Loucy (cell line): ENCODE measurements at regions not wholly inside any gene's neighbourhood (a gene's known extent, or its start where the extent isn't known, plus 50 kb on each side); places are given as distances from the start of the nearest gene placed in this dataset.

ENCODE experiments used
- H2AFZ ChIP-seq: fragments of 200-600 bp; sonication (generic); 2 replicates; pipeline ENCODE4 v1.6.0; 2016; ENCODE audit warnings: antibody characterized with exemption, mild to moderate bottlenecking, low read length, moderate library complexity
- H3F3A ChIP-seq: fragments of 200-600 bp; 2 replicates; pipeline ENCODE4 v1.6.0; 2016; ENCODE audit warnings: antibody characterized with exemption, low read depth, mild to moderate bottlenecking
- H3K27me3 ChIP-seq: fragments of 200-600 bp; sonication (generic); 2 replicates; pipeline ENCODE4 v1.6.1; 2014; ENCODE audit warnings: low read length, mild to moderate bottlenecking; ENCODE audit not compliant: insufficient read depth, poor library complexity, severe bottlenecking
- H3K36me3 ChIP-seq: fragments of 200-600 bp; sonication (generic); 2 replicates; pipeline ENCODE4 v1.6.1; 2016; ENCODE audit warnings: low read length; ENCODE audit not compliant: insufficient read depth
- H3K4me1 ChIP-seq: fragments of 200-600 bp; sonication (generic); 2 replicates; pipeline ENCODE4 v1.5.1; 2014; ENCODE audit warnings: low read length, mild to moderate bottlenecking; ENCODE audit not compliant: insufficient read depth, poor library complexity, severe bottlenecking
- H3K4me2 ChIP-seq: fragments of 200-600 bp; sonication (generic); 2 replicates; pipeline ENCODE4 v1.6.0; 2014; ENCODE audit warnings: antibody characterized with exemption, low read length, low read depth, mild to moderate bottlenecking; ENCODE audit not compliant: poor library complexity, severe bottlenecking
- H3K4me3 ChIP-seq: fragments of 200-600 bp; sonication (generic); 2 replicates; pipeline ENCODE4 v1.5.1; 2014; ENCODE audit warnings: low read length, mild to moderate bottlenecking, mixed read lengths; ENCODE audit not compliant: poor library complexity, severe bottlenecking
- H3K79me2 ChIP-seq: fragments of 200-600 bp; sonication (generic); 2 replicates; pipeline ENCODE4 v1.6.1; 2014; ENCODE audit warnings: low read length; ENCODE audit not compliant: insufficient read depth
- H3K9ac ChIP-seq: fragments of 200-600 bp; sonication (generic); 2 replicates; pipeline ENCODE4 v1.6.0; 2014; ENCODE audit warnings: mild to moderate bottlenecking, low read depth, low read length, moderate library complexity; ENCODE audit not compliant: poor library complexity, severe bottlenecking
- H3K9me2 ChIP-seq: fragments of 200-600 bp; sonication (generic); replicated peaks from 2 replicates; pipeline ENCODE4 v1.6.1; 2016; ENCODE audit warnings: low read depth, low read length, mixed read lengths
- H3K9me3 ChIP-seq: fragments of 200-600 bp; sonication (generic); 2 replicates; pipeline ENCODE4 v1.6.1; 2014; ENCODE audit warnings: mild to moderate bottlenecking, antibody characterized with exemption, low read length, low read depth; ENCODE audit not compliant: insufficient read depth
- H4K20me1 ChIP-seq: fragments of 200-600 bp; sonication (generic); 2 replicates; pipeline ENCODE4 v1.6.0; 2014; ENCODE audit warnings: antibody characterized with exemption, low read length, mild to moderate bottlenecking; ENCODE audit not compliant: insufficient read depth, poor library complexity, severe bottlenecking
- EZH2phosphoT487 ChIP-seq: fragments of 200-600 bp; IDR thresholded peaks from 2 replicates; pipeline ENCODE4 v1.6.1; 2018; ENCODE audit warnings: antibody characterized with exemption, mild to moderate bottlenecking, moderate library complexity, borderline replicate concordance
- TF ChIP-seq, protein P1 (sequence below): fragments of 200-600 bp; sonication (generic); conservative IDR thresholded peaks from 2 replicates; pipeline ENCODE4 v1.5.1; 2014; ENCODE audit warnings: mild to moderate bottlenecking, antibody characterized with exemption, low read length

DNA sequence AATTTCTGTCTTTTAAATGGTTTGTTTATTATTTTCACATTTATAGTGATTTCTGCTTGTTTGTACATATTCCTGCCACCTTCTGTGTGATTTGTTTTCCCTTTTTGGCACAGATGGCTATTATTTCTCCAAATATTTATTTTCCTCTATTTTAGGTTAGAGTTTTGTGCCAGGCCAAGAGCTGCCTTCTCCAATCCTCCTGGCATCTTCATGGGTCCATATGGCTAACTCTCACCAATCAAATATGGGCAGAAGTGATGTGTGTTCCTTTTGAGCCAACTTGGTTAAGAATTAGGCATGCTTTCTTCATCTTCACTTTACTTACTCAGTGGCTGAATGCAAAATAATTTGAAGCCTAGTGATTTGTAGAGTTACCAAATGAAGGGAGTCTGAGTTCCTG lies 697.1 kb upstream of the CELF4 start:
- TF ChIP-seq EZH2phosphoT487, result no peak
- TF ChIP-seq, protein P1, sequence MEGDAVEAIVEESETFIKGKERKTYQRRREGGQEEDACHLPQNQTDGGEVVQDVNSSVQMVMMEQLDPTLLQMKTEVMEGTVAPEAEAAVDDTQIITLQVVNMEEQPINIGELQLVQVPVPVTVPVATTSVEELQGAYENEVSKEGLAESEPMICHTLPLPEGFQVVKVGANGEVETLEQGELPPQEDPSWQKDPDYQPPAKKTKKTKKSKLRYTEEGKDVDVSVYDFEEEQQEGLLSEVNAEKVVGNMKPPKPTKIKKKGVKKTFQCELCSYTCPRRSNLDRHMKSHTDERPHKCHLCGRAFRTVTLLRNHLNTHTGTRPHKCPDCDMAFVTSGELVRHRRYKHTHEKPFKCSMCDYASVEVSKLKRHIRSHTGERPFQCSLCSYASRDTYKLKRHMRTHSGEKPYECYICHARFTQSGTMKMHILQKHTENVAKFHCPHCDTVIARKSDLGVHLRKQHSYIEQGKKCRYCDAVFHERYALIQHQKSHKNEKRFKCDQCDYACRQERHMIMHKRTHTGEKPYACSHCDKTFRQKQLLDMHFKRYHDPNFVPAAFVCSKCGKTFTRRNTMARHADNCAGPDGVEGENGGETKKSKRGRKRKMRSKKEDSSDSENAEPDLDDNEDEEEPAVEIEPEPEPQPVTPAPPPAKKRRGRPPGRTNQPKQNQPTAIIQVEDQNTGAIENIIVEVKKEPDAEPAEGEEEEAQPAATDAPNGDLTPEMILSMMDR, result no peak
- Histone ChIP-seq H3K9me2 (no peaks in the 10 kb centered on the region), H4K20me1 (no peaks in the 10 kb centered on the region), H3K79me2 (no peaks in the 10 kb centered on the region), H3K9me3 (no peaks in the 10 kb centered on the region), H2AFZ (no peak overlapping the region), H3K4me3 (no peak overlapping the region), H3K27me3 (no peaks in the 10 kb centered on the region), H3K36me3 (no peaks in the 10 kb centered on the region), H3F3A (no peaks in the 10 kb centered on the region), H3K9ac (no peak overlapping the region), H3K4me1 (no peaks in the 10 kb centered on the region), H3K4me2 (no peak overlapping the region)

GRCh38 chr18:38257661-38258060 lies 692.1 kb upstream of the CELF4 start:
- no peaks in the 10 kb centered on the region for H3K79me2 ChIP-seq
- TF ChIP-seq, protein P1, result no peak
- no peak for TF ChIP-seq EZH2phosphoT487
- H3K9me2 ChIP-seq, result no peaks in the 10 kb centered on the region
- no peaks in the 10 kb centered on the region for H4K20me1 ChIP-seq
- no peak overlapping the region for H3K4me3 ChIP-seq
- no peak overlapping the region for H3K9ac ChIP-seq
- no peaks in the 10 kb centered on the region for H3K36me3 ChIP-seq
- no peaks in the 10 kb centered on the region for H3K9me3 ChIP-seq
- no peak overlapping the region for H3K4me2 ChIP-seq
- no peaks in the 10 kb centered on the region for H3F3A ChIP-seq
- no peaks in the 10 kb centered on the region for H3K4me1 ChIP-seq
- no peaks in the 10 kb centered on the region for H3K27me3 ChIP-seq
- H2AFZ ChIP-seq, result no peak overlapping the region

- Histone ChIP-seq H3K4me1 (no peaks in the 10 kb centered on the region), H3K9me2 (no peaks in the 10 kb centered on the region), H2AFZ (no peak overlapping the region), H3K9me3 (no peaks in the 10 kb centered on the region), H3K27me3 (no peaks in the 10 kb centered on the region), H3K79me2 (no peaks in the 10 kb centered on the region), H3F3A (no peaks in the 10 kb centered on the region), H3K9ac (no peak overlapping the region), H3K4me3 (no peak overlapping the region), H3K4me2 (no peak overlapping the region), H3K36me3 (no peaks in the 10 kb centered on the region), H4K20me1 (no peaks in the 10 kb centered on the region)
- TF ChIP-seq, protein P1, result no peak
- TF ChIP-seq EZH2phosphoT487, result no peak
These were observed 690.8 kb upstream of the CELF4 start for GRCh38 chr18:38256366-38256765.
